Esophagus squamous epithelium (tissue), 4 donors: ENCODE measurements at regions not wholly inside any gene's neighbourhood (a gene's known extent, or its start where the extent isn't known, plus 50 kb on each side); places are given as distances from the start of the nearest gene placed in this dataset.

Experiments used
- POLR2A ChIP-seq, 4 donors: fragments of 450-650 bp; IDR thresholded peaks; one replicate each; pipeline ENCODE4 v1.6.1; 2017; ENCODE audit warnings: antibody characterized with exemption in 4 of 4, mild to moderate bottlenecking in 4 of 4, moderate library complexity in 3 of 4
- TF ChIP-seq, protein P1 (sequence below), 6 experiments: fragments of 450-650 bp in 4 of 6; fragments of 200-600 bp in 2 of 6; sonication (generic) in 2 of 6; IDR thresholded peaks; one replicate each; pipeline ENCODE4 v1.5.1; 2016 to 2019; ENCODE audit warnings: antibody characterized with exemption in 6 of 6, mild to moderate bottlenecking in 4 of 6, moderate library complexity in 4 of 6

DNA sequence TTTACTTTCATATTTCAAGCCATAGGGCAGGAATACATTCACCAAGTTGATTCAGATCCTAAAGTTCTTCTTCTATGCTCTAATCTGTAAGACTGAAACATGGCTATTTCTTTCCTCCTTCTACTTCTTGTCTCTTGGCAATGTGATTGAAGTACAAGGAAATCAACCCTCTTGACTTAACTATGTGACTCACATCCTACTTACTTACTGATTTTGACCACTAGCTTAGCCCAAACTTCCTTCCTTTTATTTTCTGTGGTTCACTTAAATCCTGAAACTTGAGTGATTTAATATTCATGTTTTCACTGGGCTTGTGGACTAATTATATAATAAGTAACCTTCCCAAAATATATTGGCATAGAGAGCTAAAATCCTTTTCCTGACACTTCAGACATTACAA lies 111.2 kb upstream of the NOVA1 start:
- TF ChIP-seq, protein P1, sequence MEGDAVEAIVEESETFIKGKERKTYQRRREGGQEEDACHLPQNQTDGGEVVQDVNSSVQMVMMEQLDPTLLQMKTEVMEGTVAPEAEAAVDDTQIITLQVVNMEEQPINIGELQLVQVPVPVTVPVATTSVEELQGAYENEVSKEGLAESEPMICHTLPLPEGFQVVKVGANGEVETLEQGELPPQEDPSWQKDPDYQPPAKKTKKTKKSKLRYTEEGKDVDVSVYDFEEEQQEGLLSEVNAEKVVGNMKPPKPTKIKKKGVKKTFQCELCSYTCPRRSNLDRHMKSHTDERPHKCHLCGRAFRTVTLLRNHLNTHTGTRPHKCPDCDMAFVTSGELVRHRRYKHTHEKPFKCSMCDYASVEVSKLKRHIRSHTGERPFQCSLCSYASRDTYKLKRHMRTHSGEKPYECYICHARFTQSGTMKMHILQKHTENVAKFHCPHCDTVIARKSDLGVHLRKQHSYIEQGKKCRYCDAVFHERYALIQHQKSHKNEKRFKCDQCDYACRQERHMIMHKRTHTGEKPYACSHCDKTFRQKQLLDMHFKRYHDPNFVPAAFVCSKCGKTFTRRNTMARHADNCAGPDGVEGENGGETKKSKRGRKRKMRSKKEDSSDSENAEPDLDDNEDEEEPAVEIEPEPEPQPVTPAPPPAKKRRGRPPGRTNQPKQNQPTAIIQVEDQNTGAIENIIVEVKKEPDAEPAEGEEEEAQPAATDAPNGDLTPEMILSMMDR (IDR thresholded peaks at IDR 0.05) = no peak
- no peak for TF ChIP-seq POLR2A (IDR thresholded peaks at IDR 0.05)
